Stomach smooth muscle (tissue), 2 donors: ENCODE measurements at regions not wholly inside any gene's neighbourhood (a gene's known extent, or its start where the extent isn't known, plus 50 kb on each side); places are given as distances from the start of the nearest gene placed in this dataset.

Experiments used
- H3K27ac ChIP-seq: one replicate; pipeline ENCODE4 v1.7.0; 2013; ENCODE audit warnings: mild to moderate bottlenecking, low read length, inconsistent platforms
- H3K27me3 ChIP-seq, 2 donors: one replicate each; pipeline ENCODE4 v1.7.0; 2013; ENCODE audit warnings: low read length in 2 of 2; ENCODE audit not compliant: insufficient read depth in 2 of 2, control insufficient read depth in 1 of 2
- H3K36me3 ChIP-seq, 2 donors: one replicate each; pipeline ENCODE4 v1.7.0; 2013; ENCODE audit warnings: low read length in 2 of 2; ENCODE audit not compliant: control insufficient read depth in 2 of 2, insufficient read depth in 2 of 2
- H3K4me1 ChIP-seq: one replicate; pipeline ENCODE4 v1.7.0; 2013; ENCODE audit warnings: low read length; ENCODE audit not compliant: control insufficient read depth, insufficient read depth
- H3K4me3 ChIP-seq, 2 donors: one replicate each; pipeline ENCODE4 v1.7.0; 2013; ENCODE audit warnings: low read length in 2 of 2
- H3K9ac ChIP-seq, 2 donors: one replicate each; pipeline ENCODE4 v1.7.0; 2013; ENCODE audit warnings: low read length in 2 of 2, mild to moderate bottlenecking in 1 of 2
- H3K9me3 ChIP-seq, 2 donors: one replicate each; pipeline ENCODE4 v1.7.0; 2013; ENCODE audit warnings: low read length in 2 of 2; ENCODE audit not compliant: control insufficient read depth in 2 of 2
- donor health status: healthy.
- donor health status: Pancreatic carcinoma.

- Histone ChIP-seq H3K4me1 (no peaks in the 10 kb centered on the region), H3K27me3 (no peaks in the 10 kb centered on the region), H3K9me3 (peaks cover 0 to 2% of the 10 kb centered on the region in 2 donors), H3K36me3 (no peaks in the 10 kb centered on the region), H3K27ac (no peak overlapping the region), H3K4me3 (no peak overlapping the region), H3K9ac (no peak overlapping the region)
Observed at GRCh38 chrX:42577936-42578470, 200.0 kb downstream of the PPP1R2C start.

- Histone ChIP-seq H3K27ac (no peak overlapping the region), H3K4me3 (no peak overlapping the region), H3K9me3 (no peaks in the 10 kb centered on the region), H3K27me3 (no peaks in the 10 kb centered on the region), H3K9ac (no peak overlapping the region), H3K36me3 (no peaks in the 10 kb centered on the region), H3K4me1 (no peaks in the 10 kb centered on the region)
Observed at GRCh38 chrX:42567268-42567667, 210.7 kb downstream of the PPP1R2C start.

GRCh38 chrX:42565739-42566138 is 212.2 kb downstream of the PPP1R2C start:
- H3K4me1 ChIP-seq = no peaks in the 10 kb centered on the region
- H3K27me3 ChIP-seq = no peaks in the 10 kb centered on the region
- H3K9ac ChIP-seq = no peak overlapping the region

GRCh38 chrX:42546800-42547199 is 231.2 kb downstream of the PPP1R2C start:
- Histone ChIP-seq H3K9me3 (peaks cover 0 to 4% of the 10 kb centered on the region in 2 donors), H3K4me1 (no peaks in the 10 kb centered on the region), H3K27ac (no peak overlapping the region), H3K9ac (no peak overlapping the region), H3K4me3 (no peak overlapping the region), H3K36me3 (no peaks in the 10 kb centered on the region), H3K27me3 (peaks cover 0 to 2% of the 10 kb centered on the region in 2 donors)

More at GRCh38 chrX:42565739-42566138, 212.2 kb downstream of the PPP1R2C start:
- Histone ChIP-seq H3K9me3 (no peaks in the 10 kb centered on the region), H3K36me3 (no peaks in the 10 kb centered on the region), H3K27ac (no peak overlapping the region), H3K4me3 (no peak overlapping the region)

- no peak overlapping the region for H3K9ac ChIP-seq
- H3K4me3 ChIP-seq = no peak overlapping the region
- no peak overlapping the region for H3K27ac ChIP-seq
- no peaks in the 10 kb centered on the region for H3K4me1 ChIP-seq
- peaks cover 0 to 2% of the 10 kb centered on the region in 2 donors for H3K27me3 ChIP-seq
- peaks cover 0 to 4% of the 10 kb centered on the region in 2 donors for H3K9me3 ChIP-seq
- H3K36me3 ChIP-seq = no peaks in the 10 kb centered on the region
Observed at GRCh38 chrX:42544883-42545282, 233.1 kb downstream of the PPP1R2C start.

GRCh38 chrX:42541554-42541953 is 236.4 kb downstream of the PPP1R2C start:
- Histone ChIP-seq H3K36me3 (no peaks in the 10 kb centered on the region), H3K27me3 (peaks cover 0 to 4% of the 10 kb centered on the region in 2 donors), H3K27ac (no peak overlapping the region), H3K4me1 (no peaks in the 10 kb centered on the region), H3K4me3 (no peak overlapping the region), H3K9ac (no peak overlapping the region), H3K9me3 (peaks cover 0 to 4% of the 10 kb centered on the region in 2 donors)

- Histone ChIP-seq H3K4me3 (no peak overlapping the region), H3K36me3 (no peaks in the 10 kb centered on the region), H3K9me3 (peaks cover 0 to 4% of the 10 kb centered on the region in 2 donors), H3K4me1 (no peaks in the 10 kb centered on the region), H3K27me3 (peaks cover 0 to 4% of the 10 kb centered on the region in 2 donors), H3K27ac (no peak overlapping the region), H3K9ac (no peak overlapping the region)
Observed at GRCh38 chrX:42540146-42540545, 237.8 kb downstream of the PPP1R2C start.

GRCh38 chrX:42538405-42538804 is 239.6 kb downstream of the PPP1R2C start:
- Histone ChIP-seq H3K9me3 (peaks cover 0 to 9% of the 10 kb centered on the region in 2 donors), H3K4me3 (no peak overlapping the region), H3K27ac (no peak overlapping the region)

GRCh38 chrX:42536286-42536685 is 241.7 kb downstream of the PPP1R2C start:
- no peak overlapping the region for H3K4me3 ChIP-seq
- H3K9ac ChIP-seq = no peak overlapping the region
- H3K27me3 ChIP-seq = peaks cover 0 to 6% of the 10 kb centered on the region in 2 donors
- H3K27ac ChIP-seq = no peak overlapping the region
- H3K4me1 ChIP-seq = no peaks in the 10 kb centered on the region
- no peaks in the 10 kb centered on the region for H3K36me3 ChIP-seq
- peaks cover 0 to 5% of the 10 kb centered on the region in 2 donors for H3K9me3 ChIP-seq

More at GRCh38 chrX:42538405-42538804, 239.6 kb downstream of the PPP1R2C start:
- H3K9ac ChIP-seq = no peak overlapping the region
- no peaks in the 10 kb centered on the region for H3K4me1 ChIP-seq
- peaks cover 0 to 6% of the 10 kb centered on the region in 2 donors for H3K27me3 ChIP-seq
- H3K36me3 ChIP-seq = no peaks in the 10 kb centered on the region

GRCh38 chrX:42535233-42535632 is 242.7 kb downstream of the PPP1R2C start:
- Histone ChIP-seq H3K4me1 (no peaks in the 10 kb centered on the region), H3K27ac (no peak overlapping the region), H3K9me3 (peaks cover 0 to 5% of the 10 kb centered on the region in 2 donors), H3K4me3 (no peak overlapping the region), H3K9ac (no peak overlapping the region), H3K36me3 (no peaks in the 10 kb centered on the region), H3K27me3 (peaks cover 0 to 6% of the 10 kb centered on the region in 2 donors)

GRCh38 chrX:42533761-42534160 is 244.2 kb downstream of the PPP1R2C start:
- peaks cover 0 to 5% of the 10 kb centered on the region in 2 donors for H3K9me3 ChIP-seq
- H3K27me3 ChIP-seq = peaks cover 0 to 4% of the 10 kb centered on the region in 2 donors
- no peaks in the 10 kb centered on the region for H3K36me3 ChIP-seq
- no peak overlapping the region for H3K27ac ChIP-seq
- no peak overlapping the region for H3K4me3 ChIP-seq
- H3K9ac ChIP-seq = no peak overlapping the region
- no peaks in the 10 kb centered on the region for H3K4me1 ChIP-seq
